H9 (cell line): ENCODE measurements at regions not wholly inside any gene's neighbourhood (a gene's known extent, or its start where the extent isn't known, plus 50 kb on each side); places are given as distances from the start of the nearest gene placed in this dataset.

Experiments used
- DNase-seq: peaks from one replicate; pipeline ENCODE4 v3.0.0-alpha.2; 2017
- H2AFZ ChIP-seq: one replicate; pipeline ENCODE4 v1.6.1; 2013; ENCODE audit warnings: mild to moderate bottlenecking, low read length, control low read depth, moderate library complexity
- H2AK5ac ChIP-seq: 2 replicates; pipeline ENCODE4 v1.6.1; 2013; ENCODE audit warnings: low read length, control low read depth, mixed read lengths; ENCODE audit not compliant: insufficient read length
- H2BK120ac ChIP-seq: one replicate; pipeline ENCODE4 v1.6.1; 2013; ENCODE audit warnings: low read depth, mild to moderate bottlenecking, low read length, control low read depth, inconsistent platforms; ENCODE audit not compliant: poor library complexity, severe bottlenecking
- H2BK12ac ChIP-seq: 2 replicates; pipeline ENCODE4 v1.6.1; 2013; ENCODE audit warnings: low read length, control low read depth, mixed read lengths, low read depth; ENCODE audit not compliant: insufficient read length
- H2BK15ac ChIP-seq: 2 replicates; pipeline ENCODE4 v1.6.1; 2013; ENCODE audit warnings: low read depth, low read length, control low read depth
- H2BK20ac ChIP-seq: one replicate; pipeline ENCODE4 v1.6.1; 2013; ENCODE audit warnings: low read depth, mild to moderate bottlenecking, low read length, control low read depth, inconsistent platforms; ENCODE audit not compliant: poor library complexity, severe bottlenecking
- H2BK5ac ChIP-seq: 2 replicates; pipeline ENCODE4 v1.6.1; 2013; ENCODE audit warnings: low read length, control low read depth, mixed read lengths; ENCODE audit not compliant: insufficient read length
- H3K14ac ChIP-seq: 2 replicates; pipeline ENCODE4 v1.6.1; 2013; ENCODE audit warnings: low read length, control low read depth; ENCODE audit not compliant: insufficient read depth
- H3K18ac ChIP-seq: 2 replicates; pipeline ENCODE4 v1.6.1; 2013; ENCODE audit warnings: low read depth, mild to moderate bottlenecking, mixed read lengths, low read length, control low read depth; ENCODE audit not compliant: insufficient read length
- H3K23ac ChIP-seq: 2 replicates; pipeline ENCODE4 v1.6.1; 2013; ENCODE audit warnings: low read length, control low read depth, mixed read lengths, low read depth; ENCODE audit not compliant: insufficient read length
- H3K23me2 ChIP-seq: 2 replicates; pipeline ENCODE4 v1.6.1; 2013; ENCODE audit warnings: low read depth, mild to moderate bottlenecking, mixed read lengths, low read length, control low read depth; ENCODE audit not compliant: insufficient read length, poor library complexity, severe bottlenecking
- H3K27ac ChIP-seq: 2 replicates; pipeline ENCODE4 v1.5.1; 2013; ENCODE audit warnings: low read length, control low read depth, mixed read lengths, low read depth; ENCODE audit not compliant: insufficient read length
- H3K27me3 ChIP-seq: 2 replicates; pipeline ENCODE4 v1.6.1; 2013; ENCODE audit warnings: low read length, control low read depth, inconsistent platforms; ENCODE audit not compliant: insufficient read depth
- H3K4ac ChIP-seq: 2 replicates; pipeline ENCODE4 v1.6.1; 2013; ENCODE audit warnings: low read depth, mild to moderate bottlenecking, control low read depth, inconsistent platforms, low read length, moderate library complexity
- H3K4me1 ChIP-seq: 2 replicates; pipeline ENCODE4 v1.6.1; 2013; ENCODE audit warnings: low read length, control low read depth, inconsistent platforms; ENCODE audit not compliant: insufficient read depth
- H3K4me2 ChIP-seq: 2 replicates; pipeline ENCODE4 v1.6.1; 2013; ENCODE audit warnings: low read length, control low read depth, mixed read lengths; ENCODE audit not compliant: insufficient read length, insufficient read depth
- H3K56ac ChIP-seq: 2 replicates; pipeline ENCODE4 v1.6.1; 2013; ENCODE audit warnings: low read depth, mild to moderate bottlenecking, mixed read lengths, low read length, control low read depth; ENCODE audit not compliant: insufficient read length
- H3K79me1 ChIP-seq: 2 replicates; pipeline ENCODE4 v1.6.1; 2013; ENCODE audit warnings: low read depth, mild to moderate bottlenecking, moderate library complexity, low read length, control low read depth, inconsistent platforms; ENCODE audit not compliant: insufficient read depth, poor library complexity, severe bottlenecking
- H3K79me2 ChIP-seq: 2 replicates; pipeline ENCODE4 v1.6.1; 2013; ENCODE audit warnings: low read length, control low read depth, inconsistent platforms; ENCODE audit not compliant: insufficient read depth
- H3K9ac ChIP-seq: 2 replicates; pipeline ENCODE4 v1.6.1; 2013; ENCODE audit warnings: low read length, control low read depth, mixed read lengths; ENCODE audit not compliant: insufficient read length; ENCODE audit errors: extremely low read depth
- H3K9me3 ChIP-seq: one replicate; pipeline ENCODE4 v1.6.1; 2013; ENCODE audit warnings: low read depth, low read length, inconsistent platforms; ENCODE audit not compliant: control insufficient read depth
- H3T11ph ChIP-seq: one replicate; pipeline ENCODE4 v1.6.1; 2013; ENCODE audit warnings: mild to moderate bottlenecking, low read length, control low read depth, inconsistent platforms
- H4K20me1 ChIP-seq: one replicate; pipeline ENCODE4 v1.6.1; 2013; ENCODE audit not compliant: control insufficient read depth, insufficient read length, insufficient read depth
- H4K5ac ChIP-seq: 2 replicates; pipeline ENCODE4 v1.6.1; 2013; ENCODE audit warnings: low read depth, mild to moderate bottlenecking, mixed read lengths, low read length, control low read depth; ENCODE audit not compliant: insufficient read length
- H4K8ac ChIP-seq: replicated peaks from 2 replicates; pipeline ENCODE4 v1.6.1; 2013; ENCODE audit warnings: low read length, control low read depth, mixed read lengths, low read depth; ENCODE audit not compliant: insufficient read length
- H4K91ac ChIP-seq: 2 replicates; pipeline ENCODE4 v1.6.1; 2013; ENCODE audit warnings: low read depth, mild to moderate bottlenecking, moderate library complexity, mixed read lengths, low read length, control low read depth; ENCODE audit not compliant: insufficient read length
- H3K27ac Mint-ChIP-seq, 3 experiments: 2 replicates in 2 of 3; 3 replicates in 1 of 3; pipeline ENCODE4 v1.8.0; 2020 to 2021; ENCODE audit warnings: mixed read lengths in 3 of 3, mild to moderate bottlenecking in 1 of 3, moderate library complexity in 1 of 3
- H3K27me3 Mint-ChIP-seq: 2 replicates; pipeline ENCODE4 v1.8.0; 2021; ENCODE audit warnings: low read depth, mild to moderate bottlenecking, moderate library complexity, mixed read lengths
- H3K36me3 Mint-ChIP-seq, 3 experiments: 2 replicates in 2 of 3; 3 replicates in 1 of 3; pipeline ENCODE4 v1.8.0; 2020 to 2021; ENCODE audit warnings: low read depth in 3 of 3, mixed read lengths in 3 of 3; ENCODE audit not compliant: insufficient read depth in 1 of 3
- H3K4me1 Mint-ChIP-seq, 2 experiments: 2 replicates each; pipeline ENCODE4 v1.8.0; 2020; ENCODE audit warnings: mixed read lengths in 2 of 2
- H3K4me3 Mint-ChIP-seq, 2 experiments: 2 replicates in 1 of 2; 3 replicates in 1 of 2; pipeline ENCODE4 v1.8.0; 2020 to 2021; ENCODE audit warnings: mild to moderate bottlenecking in 2 of 2, mixed read lengths in 2 of 2, moderate library complexity in 1 of 2
- H3K9me3 Mint-ChIP-seq, 2 experiments: 2 replicates in 1 of 2; 3 replicates in 1 of 2; pipeline ENCODE4 v1.8.0; 2020; ENCODE audit warnings: mild to moderate bottlenecking in 2 of 2, mixed read lengths in 2 of 2, moderate library complexity in 1 of 2
- WGBS: extraction: QIAGEN DNeasy Blood & Tissue Kit; methylation state at CpG from one replicate; pipeline ENCODE4 v1.1.7; 2013; ENCODE audit warnings: missing lambda C conversion rate, low lambda C conversion rate, mixed read lengths; ENCODE audit not compliant: insufficient read length; ENCODE audit errors: extremely low coverage; 5-methylcytosine and 5-hydroxymethylcytosine counted together
- TF ChIP-seq, protein P1 (sequence below): fragments of 200-600 bp; sonication (generic); conservative IDR thresholded peaks from 3 replicates; pipeline ENCODE4 v1.8.0; 2021; ENCODE audit warnings: antibody characterized with exemption, mild to moderate bottlenecking

- H3K4me3 Mint-ChIP-seq: no peak overlapping the region
- Histone ChIP-seq H2BK15ac (no peak overlapping the region), H4K20me1 (no peaks in the 10 kb centered on the region), H3K27ac (no peak overlapping the region), H3K18ac (no peak overlapping the region), H4K8ac (no peak overlapping the region), H3T11ph (no peak overlapping the region), H3K9ac (no peak overlapping the region), H3K23ac (no peak overlapping the region), H3K14ac (no peak overlapping the region), H2AFZ (no peak overlapping the region), H3K56ac (no peak overlapping the region), H2AK5ac (no peak overlapping the region), H3K9me3 (no peaks in the 10 kb centered on the region), H4K91ac (no peak overlapping the region), H3K4me2 (no peak overlapping the region), H3K4me1 (no peaks in the 10 kb centered on the region), H2BK5ac (no peak overlapping the region), H3K27me3 (no peaks in the 10 kb centered on the region), H2BK120ac (no peak overlapping the region), H3K4ac (no peak overlapping the region), H2BK12ac (no peak overlapping the region), H3K23me2 (no peaks in the 10 kb centered on the region), H3K79me2 (no peaks in the 10 kb centered on the region), H2BK20ac (no peak overlapping the region), H3K79me1 (no peaks in the 10 kb centered on the region), H4K5ac (no peak overlapping the region)
- H3K9me3 Mint-ChIP-seq: no peaks in the 10 kb centered on the region
- TF ChIP-seq, protein P1, sequence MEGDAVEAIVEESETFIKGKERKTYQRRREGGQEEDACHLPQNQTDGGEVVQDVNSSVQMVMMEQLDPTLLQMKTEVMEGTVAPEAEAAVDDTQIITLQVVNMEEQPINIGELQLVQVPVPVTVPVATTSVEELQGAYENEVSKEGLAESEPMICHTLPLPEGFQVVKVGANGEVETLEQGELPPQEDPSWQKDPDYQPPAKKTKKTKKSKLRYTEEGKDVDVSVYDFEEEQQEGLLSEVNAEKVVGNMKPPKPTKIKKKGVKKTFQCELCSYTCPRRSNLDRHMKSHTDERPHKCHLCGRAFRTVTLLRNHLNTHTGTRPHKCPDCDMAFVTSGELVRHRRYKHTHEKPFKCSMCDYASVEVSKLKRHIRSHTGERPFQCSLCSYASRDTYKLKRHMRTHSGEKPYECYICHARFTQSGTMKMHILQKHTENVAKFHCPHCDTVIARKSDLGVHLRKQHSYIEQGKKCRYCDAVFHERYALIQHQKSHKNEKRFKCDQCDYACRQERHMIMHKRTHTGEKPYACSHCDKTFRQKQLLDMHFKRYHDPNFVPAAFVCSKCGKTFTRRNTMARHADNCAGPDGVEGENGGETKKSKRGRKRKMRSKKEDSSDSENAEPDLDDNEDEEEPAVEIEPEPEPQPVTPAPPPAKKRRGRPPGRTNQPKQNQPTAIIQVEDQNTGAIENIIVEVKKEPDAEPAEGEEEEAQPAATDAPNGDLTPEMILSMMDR: no peak
- no peak for DNase-seq
- H3K4me1 Mint-ChIP-seq: no peaks in the 10 kb centered on the region
- no peaks in the 10 kb centered on the region for H3K36me3 Mint-ChIP-seq
- H3K27me3 Mint-ChIP-seq: no peaks in the 10 kb centered on the region; the same call in 1 of the 2 replicates
- no peak overlapping the region for H3K27ac Mint-ChIP-seq
- WGBS: no CpG with 5 or more reads among the region's 3 CpGs
Observed at GRCh38 chr10:65396997-65397396, 1528.8 kb upstream of the LRRTM3 start.
